Urinary bladder (tissue), 3 donors: ENCODE measurements at regions not wholly inside any gene's neighbourhood (a gene's known extent, or its start where the extent isn't known, plus 50 kb on each side); places are given as distances from the start of the nearest gene placed in this dataset.
"Not testable (repeated sequence)": the region's sequence is repeated elsewhere in the genome, so short reads cannot be mapped to it uniquely, and the experiment has no call there.

Source experiments
- DNase-seq: peaks from one replicate; pipeline ENCODE4 v3.0.0-alpha.2; 2015; ENCODE audit errors: extremely low spot score
- H3K27ac ChIP-seq: one replicate; pipeline ENCODE4 v1.5.1; 2013; ENCODE audit warnings: low read depth, mild to moderate bottlenecking, moderate library complexity
- H3K36me3 ChIP-seq: one replicate; pipeline ENCODE4 v1.6.1; 2013; ENCODE audit warnings: mild to moderate bottlenecking, moderate library complexity; ENCODE audit not compliant: insufficient read depth
- H3K4me1 ChIP-seq: one replicate; pipeline ENCODE4 v1.6.1; 2013; ENCODE audit warnings: mild to moderate bottlenecking, moderate library complexity; ENCODE audit not compliant: insufficient read depth
- H3K4me3 ChIP-seq: one replicate; pipeline ENCODE4 v1.5.1; 2013; ENCODE audit warnings: low read depth, low read length
- WGBS: extraction: QIAGEN DNeasy Blood & Tissue Kit; methylation state at CpG from one replicate; pipeline ENCODE4 v1.1.7; 2013; 5-methylcytosine and 5-hydroxymethylcytosine counted together
- donor health status: healthy with polysubstance abuse.
- donor health status: healthy.

DNA sequence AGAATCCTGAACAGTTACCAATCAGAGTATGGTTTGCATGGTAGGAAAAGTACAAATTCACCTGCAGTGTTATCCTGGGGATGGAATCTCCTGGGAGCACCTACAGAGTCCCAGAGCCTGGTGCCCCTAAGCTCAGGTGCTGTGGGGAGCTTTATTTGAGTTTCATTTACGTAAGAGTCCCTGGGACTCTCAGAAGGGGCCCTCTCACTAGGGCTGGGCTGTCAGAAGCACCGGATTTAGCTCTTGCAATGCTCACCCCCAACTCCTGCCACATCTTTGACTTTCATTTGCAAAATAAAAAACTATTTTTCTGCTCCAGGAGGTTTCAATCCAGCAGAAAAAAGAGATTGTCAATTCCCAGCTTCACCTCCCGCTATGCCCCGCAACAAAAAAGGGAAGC is 569.8 kb upstream of the B3GAT1 start:
- WGBS, result 55% methylated on average over 4 of the region's 4 CpGs

DNA sequence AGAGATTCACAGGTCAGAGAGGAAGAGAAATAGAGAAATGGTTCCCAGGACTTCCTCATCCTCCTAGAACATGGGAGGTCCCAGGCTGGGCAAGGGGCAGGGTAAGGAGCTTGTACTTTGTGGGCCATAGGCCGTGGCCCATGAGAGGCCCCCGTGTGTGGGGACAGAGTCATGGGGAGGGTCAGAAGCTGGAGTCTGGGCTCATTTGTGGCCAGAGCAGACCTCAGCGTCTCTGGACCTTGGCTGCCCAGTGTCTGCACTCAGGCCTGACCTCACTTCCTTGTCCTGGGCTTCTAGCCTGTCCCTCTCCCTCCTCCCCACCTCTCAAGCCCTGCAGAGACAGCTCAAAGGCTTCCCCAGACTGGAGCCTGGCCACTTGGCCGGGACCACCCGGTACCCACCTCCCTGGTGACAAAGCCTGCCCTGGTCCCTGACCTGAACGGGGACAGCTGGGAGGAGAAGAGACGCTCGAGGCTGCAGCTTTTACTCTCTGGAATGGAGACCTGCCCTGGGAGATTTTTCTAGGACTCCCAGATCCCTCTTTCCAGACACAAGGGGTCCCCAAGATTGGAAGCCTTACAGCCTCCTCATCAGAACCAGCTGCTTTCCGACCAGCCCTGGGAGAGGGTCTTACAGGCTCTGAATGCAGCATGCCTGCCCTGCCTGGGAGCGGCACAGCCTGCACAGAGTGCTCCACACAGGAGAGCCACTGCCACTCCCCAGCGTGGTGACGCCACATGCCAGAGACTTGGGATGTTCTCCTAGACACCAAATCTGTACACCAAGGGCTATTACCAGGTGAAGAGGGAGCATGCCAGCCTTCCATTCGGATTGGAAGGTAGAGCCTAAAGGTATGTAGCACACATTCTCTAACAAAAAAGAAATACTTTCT is 569.0 kb upstream of the B3GAT1 start:
- Histone ChIP-seq H3K4me1 (no peaks in the 10 kb centered on the region), H3K36me3 (no peaks in the 10 kb centered on the region), H3K4me3 (no peak overlapping the region), H3K27ac (no peak overlapping the region)
- WGBS, result 70% methylated on average over 13 of the region's 13 CpGs
- DNase-seq, result no peak

More for the DNA sequence above, 569.8 kb upstream of the B3GAT1 start:
- H3K4me3 ChIP-seq, result no peak overlapping the region
- H3K27ac ChIP-seq, result no peak overlapping the region
- DNase-seq, result no peak
- H3K36me3 ChIP-seq, result no peaks in the 10 kb centered on the region
- H3K4me1 ChIP-seq, result no peaks in the 10 kb centered on the region

DNA sequence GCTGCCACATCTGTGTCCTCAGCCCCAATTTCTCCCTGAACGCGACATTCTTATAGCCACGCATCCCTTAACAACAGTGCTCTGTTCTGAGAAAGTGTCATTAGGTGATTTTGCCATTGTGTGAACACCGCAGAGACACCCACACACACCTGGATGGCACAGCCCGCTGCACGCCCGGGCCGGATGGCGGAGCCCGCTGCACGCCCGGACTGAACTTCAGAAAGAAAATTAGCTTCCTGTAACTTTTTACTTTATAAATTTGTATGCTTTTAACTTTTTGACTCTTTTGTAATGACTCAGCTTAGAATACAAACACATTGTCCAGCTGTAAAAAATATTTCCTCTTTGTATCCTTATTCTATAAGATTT is 567.0 kb upstream of the B3GAT1 start:
- 90% methylated on average over 12 of the region's 12 CpGs for WGBS
- not testable (repeated sequence) for H3K4me3 ChIP-seq, DNase-seq

DNA sequence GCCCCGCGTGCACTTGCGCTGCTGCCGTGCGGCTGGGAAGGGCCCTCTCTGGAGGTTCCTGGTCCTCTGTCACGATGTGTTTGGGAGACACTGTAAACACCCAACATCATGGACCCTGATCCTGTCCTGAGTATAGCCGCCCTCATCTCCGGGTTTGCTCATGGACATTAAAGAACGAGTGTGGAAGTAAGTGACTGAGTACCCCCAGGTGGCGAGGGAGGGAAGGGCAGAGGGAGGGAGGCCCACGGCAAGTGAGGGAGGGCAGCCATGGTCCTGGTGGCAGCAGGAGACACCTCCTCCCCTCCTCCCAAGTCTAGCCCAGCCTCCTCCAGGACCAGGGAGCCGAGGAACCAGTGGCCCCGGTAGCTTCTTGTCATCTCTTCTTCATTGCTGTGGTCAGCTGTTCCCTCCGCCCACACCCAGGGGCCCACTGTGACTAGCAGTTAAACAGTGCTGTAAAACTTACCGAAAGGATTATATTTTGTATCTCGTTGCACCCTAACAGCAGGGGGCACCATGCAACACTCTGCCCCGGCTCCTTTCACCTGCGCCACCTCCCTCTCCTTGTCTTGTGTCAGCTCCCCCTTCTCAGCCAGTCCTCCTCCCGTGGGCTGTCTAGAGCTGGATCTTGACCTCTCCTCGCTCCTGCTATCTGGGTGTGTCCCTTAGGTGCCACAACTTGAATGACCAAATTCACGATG is 566.5 kb upstream of the B3GAT1 start:
- Histone ChIP-seq H3K36me3 (no peaks in the 10 kb centered on the region), H3K4me1 (no peaks in the 10 kb centered on the region), H3K27ac (no peak overlapping the region), H3K4me3 (no peak overlapping the region)
- WGBS, result 77% methylated on average over 21 of the region's 21 CpGs
- no peak for DNase-seq

More for the DNA sequence above, 567.0 kb upstream of the B3GAT1 start:
- not testable (repeated sequence) for H3K36me3 ChIP-seq, H3K27ac ChIP-seq, H3K4me1 ChIP-seq

DNA sequence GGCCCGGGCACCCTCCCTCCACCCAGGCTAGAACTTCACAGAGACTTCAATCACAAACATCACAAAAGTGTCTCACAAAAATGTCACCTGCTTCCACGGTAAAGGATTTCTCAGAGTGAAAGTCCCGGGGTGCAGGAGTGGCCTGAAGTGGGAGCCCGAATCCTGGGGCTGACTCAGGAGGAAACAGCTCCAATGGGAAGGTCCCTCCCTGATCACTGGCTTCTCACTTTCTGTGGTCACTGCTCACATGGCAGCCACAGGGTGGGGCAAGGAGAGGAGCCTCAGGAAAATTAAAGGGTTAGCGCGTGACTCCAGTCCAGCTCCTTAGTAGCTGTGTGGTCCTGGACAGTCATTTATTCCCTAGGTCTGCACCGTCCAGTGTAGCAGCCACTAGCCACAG is 564.5 kb upstream of the B3GAT1 start:
- H3K27ac ChIP-seq, result no peak overlapping the region
- no peaks in the 10 kb centered on the region for H3K36me3 ChIP-seq
- DNase-seq, result no peak
- H3K4me1 ChIP-seq, result no peaks in the 10 kb centered on the region
- H3K4me3 ChIP-seq, result no peak overlapping the region
- 65% methylated on average over 7 of the region's 7 CpGs for WGBS

DNA sequence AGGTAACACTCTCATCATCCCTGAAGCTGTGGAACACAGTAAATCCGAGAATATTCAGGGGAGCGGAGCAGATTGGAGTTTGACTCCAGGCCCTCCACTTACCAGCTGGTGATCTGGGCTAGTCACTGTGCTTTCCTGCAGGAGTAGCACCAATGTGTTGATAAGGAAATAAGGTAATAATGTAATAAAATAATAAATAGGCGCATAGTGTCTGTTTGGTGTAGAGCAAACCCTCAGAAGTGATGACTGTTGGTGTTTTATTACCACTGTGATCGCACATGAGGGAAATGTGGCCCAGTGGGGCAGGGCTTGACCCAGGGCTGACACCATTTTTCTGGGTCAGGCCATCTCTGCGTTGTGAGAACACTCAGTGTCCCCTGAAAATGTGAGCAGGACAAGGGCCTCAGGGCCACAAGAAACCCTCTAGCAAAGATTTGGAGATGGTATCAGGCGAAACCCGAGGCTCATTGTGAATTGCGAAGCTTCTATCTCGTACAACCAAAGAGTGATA is 563.9 kb upstream of the B3GAT1 start:
- no peaks in the 10 kb centered on the region for H3K4me1 ChIP-seq
- WGBS, result 49% methylated on average over 9 of the region's 9 CpGs
- DNase-seq, result no peak

DNA sequence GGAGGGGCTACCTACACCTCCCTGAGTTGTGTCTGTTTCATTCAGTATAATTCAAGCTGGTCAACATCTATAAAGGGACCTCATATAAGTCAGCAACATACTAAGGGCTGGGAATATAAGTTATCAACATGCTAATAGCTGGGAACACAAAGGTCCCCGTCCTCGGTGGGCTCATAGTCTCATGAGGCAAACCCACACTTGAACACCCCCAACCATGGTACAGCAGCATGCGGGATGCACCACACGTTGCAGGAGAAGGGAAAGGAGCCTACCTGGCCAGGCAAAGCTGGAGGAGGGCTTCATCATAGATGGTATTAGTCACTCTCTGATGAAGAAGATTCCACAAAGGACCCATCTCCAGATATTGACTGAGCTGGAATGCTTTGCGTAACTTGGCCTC is 561.8 kb upstream of the B3GAT1 start:
- Histone ChIP-seq H3K36me3 (no peaks in the 10 kb centered on the region), H3K27ac (no peak overlapping the region), H3K4me3 (no peak overlapping the region), H3K4me1 (no peaks in the 10 kb centered on the region)
- DNase-seq, result no peak
- WGBS, result 84% methylated on average over 5 of the region's 5 CpGs

More for the DNA sequence above, 563.9 kb upstream of the B3GAT1 start:
- no peak overlapping the region for H3K27ac ChIP-seq
- no peaks in the 10 kb centered on the region for H3K36me3 ChIP-seq
- no peak overlapping the region for H3K4me3 ChIP-seq

DNA sequence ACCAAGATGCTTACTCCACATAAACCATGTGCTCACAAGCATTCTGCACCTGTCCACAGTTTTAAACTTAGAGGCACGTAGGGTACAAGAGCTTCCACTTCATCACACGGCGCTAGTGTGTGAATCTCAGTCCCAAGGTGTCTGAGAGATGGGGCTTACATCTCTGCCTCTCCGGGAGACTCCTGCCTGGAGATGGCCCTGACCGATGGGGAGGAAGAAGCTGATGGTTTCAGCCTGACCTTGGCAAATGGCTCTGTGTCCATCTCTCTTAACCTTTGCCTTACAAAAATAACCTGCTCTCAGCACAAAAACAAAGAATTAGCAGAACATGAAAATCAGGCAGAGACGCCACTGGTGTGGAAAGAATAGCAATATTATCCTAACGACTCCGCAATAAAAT is 559.3 kb upstream of the B3GAT1 start:
- H3K4me1 ChIP-seq, result no peaks in the 10 kb centered on the region
- H3K36me3 ChIP-seq, result no peaks in the 10 kb centered on the region
- no peak for DNase-seq
- no peak overlapping the region for H3K4me3 ChIP-seq
- H3K27ac ChIP-seq, result no peak overlapping the region
- WGBS, result 74% methylated on average over 8 of the region's 8 CpGs

DNA sequence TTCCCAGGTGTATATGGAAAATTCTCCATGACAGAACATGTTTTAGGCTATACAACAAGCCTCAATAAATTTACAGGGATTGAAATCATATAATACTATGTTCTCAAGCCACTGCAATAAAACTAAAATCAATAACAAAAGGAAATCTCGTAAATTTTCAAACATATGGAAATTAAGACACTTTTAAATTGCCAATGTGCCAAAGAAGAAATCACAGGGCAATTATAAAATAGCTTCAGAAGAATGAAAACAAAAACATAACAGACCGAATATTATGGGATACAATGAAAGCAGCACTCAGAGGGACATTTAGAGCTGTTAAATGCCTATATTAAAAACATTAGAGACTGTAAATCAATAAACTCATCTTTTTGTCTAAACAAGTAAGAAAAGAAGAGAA is 555.7 kb upstream of the B3GAT1 start:
- WGBS, result 71% methylated on average over 2 of the region's 2 CpGs
- H3K4me1 ChIP-seq, result no peaks in the 10 kb centered on the region
- no peaks in the 10 kb centered on the region for H3K36me3 ChIP-seq
- H3K4me3 ChIP-seq, result no peak overlapping the region
- no peak overlapping the region for H3K27ac ChIP-seq
- DNase-seq, result no peak

DNA sequence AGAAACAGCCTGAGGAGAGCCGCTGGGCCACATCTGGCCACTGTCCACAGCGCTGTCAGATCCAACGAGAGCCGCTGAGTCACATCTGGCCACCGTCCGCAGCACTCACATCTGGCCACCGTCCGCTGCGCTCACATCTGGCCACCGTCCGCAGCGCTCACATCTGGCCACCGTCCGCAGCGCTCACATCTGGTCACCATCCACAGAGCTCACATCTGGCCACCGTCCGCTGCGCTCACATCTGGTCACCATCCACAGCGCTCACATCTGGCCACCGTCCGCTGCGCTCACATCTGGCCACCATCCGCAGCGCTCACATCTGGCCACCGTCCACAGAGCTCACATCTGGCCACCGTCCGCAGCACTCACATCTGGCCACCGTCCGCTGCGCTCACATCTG is 549.3 kb upstream of the B3GAT1 start:
- not testable (repeated sequence) for H3K36me3 ChIP-seq, H3K4me1 ChIP-seq, H3K4me3 ChIP-seq, H3K27ac ChIP-seq, DNase-seq
- WGBS, result 88% methylated on average over 30 of the region's 30 CpGs

DNA sequence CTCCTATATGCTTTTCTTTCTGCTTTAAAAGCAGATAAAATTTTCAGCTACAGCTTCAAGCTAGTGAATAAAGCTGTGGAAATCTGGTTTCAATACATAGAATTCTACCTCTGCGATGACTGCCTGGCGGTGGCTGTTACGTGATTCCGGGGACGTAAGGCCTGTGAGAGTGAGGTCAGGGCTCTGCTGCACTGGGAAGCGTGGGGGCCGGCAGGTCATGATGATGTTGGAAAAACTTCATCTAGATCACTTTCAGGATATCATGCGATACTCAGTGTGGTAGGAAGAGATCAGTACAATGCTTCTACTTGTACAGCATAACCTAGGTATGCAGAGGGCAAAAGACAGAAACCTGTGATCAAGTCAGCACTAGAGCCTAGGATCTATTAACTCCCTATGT is 546.8 kb upstream of the B3GAT1 start:
- Histone ChIP-seq H3K27ac (no peak overlapping the region), H3K36me3 (no peaks in the 10 kb centered on the region), H3K4me3 (no peak overlapping the region), H3K4me1 (no peaks in the 10 kb centered on the region)
- WGBS, result 83% methylated on average over 8 of the region's 8 CpGs
- no peak for DNase-seq

DNA sequence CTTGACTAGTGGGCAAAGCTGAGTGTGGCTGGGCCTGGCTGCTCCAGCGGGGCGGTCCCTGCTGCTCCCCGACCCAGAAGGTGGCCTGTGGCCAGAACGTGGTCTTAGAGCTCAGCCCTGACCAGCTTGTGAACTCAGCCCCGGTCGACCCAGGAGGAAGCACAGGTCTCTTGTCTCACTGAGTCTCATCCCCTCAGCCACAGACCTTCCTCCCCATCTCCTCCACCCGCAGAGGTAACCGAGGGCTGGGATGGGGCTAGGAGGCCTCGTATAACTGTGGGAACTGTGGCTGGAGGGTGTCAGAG is 546.2 kb upstream of the B3GAT1 start:
- no peaks in the 10 kb centered on the region for H3K4me1 ChIP-seq
- DNase-seq, result no peak
- H3K4me3 ChIP-seq, result no peak overlapping the region
- H3K27ac ChIP-seq, result no peak overlapping the region
- no peaks in the 10 kb centered on the region for H3K36me3 ChIP-seq
- WGBS, result 73% methylated on average over 9 of the region's 9 CpGs

DNA sequence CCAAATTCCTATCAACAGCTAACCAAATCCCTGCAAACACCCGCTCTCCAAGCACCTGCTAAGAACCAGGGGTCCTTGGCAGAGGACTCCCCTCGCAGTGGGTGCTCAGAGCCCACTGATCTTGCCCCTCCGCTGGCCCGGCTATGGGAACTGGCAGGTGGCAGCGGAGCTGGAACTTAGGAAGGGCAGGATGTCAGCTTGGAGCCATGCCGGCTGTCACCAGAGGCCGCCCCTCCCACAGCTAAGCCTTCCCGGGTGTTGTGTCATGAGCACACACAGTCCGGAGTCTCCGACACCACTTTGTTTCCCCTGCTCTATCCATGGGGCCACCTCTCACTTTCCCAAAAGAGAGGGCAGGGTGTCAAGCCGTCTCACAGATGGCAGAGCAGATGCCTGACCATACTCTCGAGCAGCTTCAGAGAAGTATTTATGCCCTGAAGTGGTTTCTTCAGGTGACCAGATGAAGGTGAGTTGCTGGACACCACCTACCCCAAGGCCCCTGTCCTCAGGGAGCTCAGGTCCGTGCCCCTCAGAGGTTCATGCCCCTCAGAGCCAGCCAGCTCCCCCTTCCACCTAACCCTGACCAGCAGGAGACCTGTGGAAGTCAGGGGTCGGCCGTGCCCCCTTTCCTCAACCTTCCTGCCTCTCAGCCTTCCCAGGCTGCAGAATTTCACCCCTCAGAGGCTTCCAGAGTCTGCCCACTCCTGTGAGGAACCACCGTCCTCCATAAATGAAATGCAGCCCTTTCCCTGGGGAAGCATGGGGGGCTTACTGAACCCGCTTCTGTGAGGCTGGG is 545.7 kb upstream of the B3GAT1 start:
- no peak for DNase-seq
- H3K4me1 ChIP-seq, result no peaks in the 10 kb centered on the region
- H3K27ac ChIP-seq, result no peak overlapping the region
- WGBS, result 65% methylated on average over 17 of the region's 17 CpGs
- H3K36me3 ChIP-seq, result no peaks in the 10 kb centered on the region
- H3K4me3 ChIP-seq, result no peak overlapping the region
